Left ventricle myocardium superior (tissue), 1 donor: ENCODE measurements at regions not wholly inside any gene's neighbourhood (a gene's known extent, or its start where the extent isn't known, plus 50 kb on each side); places are given as distances from the start of the nearest gene placed in this dataset.
"Not testable (repeated sequence)": the region's sequence is repeated elsewhere in the genome, so short reads cannot be mapped to it uniquely, and the experiment has no call there.

Experiments used
- ATAC-seq: fragments of 200-7000 bp; cut with Tn5 transposase; one replicate; pipeline ENCODE4 v1.9.1; 2020; ENCODE audit warnings: mild to moderate bottlenecking, moderate library complexity
- DNase-seq: peaks from one replicate; pipeline ENCODE4 v3.0.0-alpha.2; 2020
- intact Hi-C: fragments of 100-400 bp; cut with micrococcal nuclease; formaldehyde crosslinking; loops from one replicate; pipeline ENCODE4 v1.11.0; 2022
- donor health status: DM: no; HTN: yes; CAD: no; lungs with severe emphysema.

DNA sequence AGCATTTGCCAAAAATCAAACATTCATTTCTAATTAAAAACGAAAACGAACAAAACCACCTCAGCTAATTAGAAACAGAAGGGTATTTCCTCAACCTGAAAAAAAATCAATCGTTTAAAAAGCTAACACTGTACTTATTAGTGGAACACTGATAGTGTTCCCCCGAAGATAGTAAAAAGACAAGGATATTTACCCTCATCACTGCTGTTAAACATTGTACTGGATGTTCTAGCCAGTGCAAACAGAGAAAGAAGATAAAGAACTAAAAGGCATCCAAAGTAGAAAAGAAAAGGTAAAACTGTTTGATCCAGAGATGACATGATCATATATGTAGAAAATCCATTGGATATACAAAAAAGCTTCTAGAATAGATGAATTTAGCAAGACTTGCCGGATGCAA, 508.3 kb downstream of the DMRTA1 start:
- ATAC-seq, result no peak

DNA sequence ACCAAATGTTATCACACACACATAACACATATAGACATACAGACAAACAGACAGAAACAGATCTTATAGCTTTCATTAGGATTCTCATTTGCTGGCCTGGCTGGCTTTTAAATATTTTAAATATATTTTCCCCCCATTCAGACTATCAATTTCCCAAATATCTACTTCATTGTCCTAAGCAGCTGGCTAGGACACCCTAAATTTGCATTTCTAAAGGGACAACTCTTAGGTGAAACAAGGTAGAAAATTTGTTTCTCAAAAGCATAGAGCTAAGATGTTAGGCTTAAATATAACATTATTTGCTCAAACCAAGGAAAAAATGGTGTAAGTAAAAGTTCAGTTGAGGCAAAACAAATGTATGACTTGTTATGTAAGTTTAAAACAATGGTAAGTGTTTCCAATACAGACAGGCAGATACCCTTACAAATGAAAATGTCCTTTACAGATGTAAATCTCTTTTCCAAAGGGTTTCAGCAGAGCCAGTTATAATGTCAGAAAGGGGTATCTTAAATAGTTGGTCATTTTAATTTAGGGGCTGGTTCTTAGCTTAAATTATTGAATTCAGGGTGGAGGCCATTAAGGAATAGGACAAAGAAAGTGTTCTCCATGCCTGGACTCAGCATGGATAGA, 522.8 kb downstream of the DMRTA1 start:
- ATAC-seq, result no peak
- intact Hi-C loops, result no loop called here
- no peak for DNase-seq

More for the DNA sequence above, 508.3 kb downstream of the DMRTA1 start:
- intact Hi-C loops, result no loop called here
- no peak for DNase-seq

DNA sequence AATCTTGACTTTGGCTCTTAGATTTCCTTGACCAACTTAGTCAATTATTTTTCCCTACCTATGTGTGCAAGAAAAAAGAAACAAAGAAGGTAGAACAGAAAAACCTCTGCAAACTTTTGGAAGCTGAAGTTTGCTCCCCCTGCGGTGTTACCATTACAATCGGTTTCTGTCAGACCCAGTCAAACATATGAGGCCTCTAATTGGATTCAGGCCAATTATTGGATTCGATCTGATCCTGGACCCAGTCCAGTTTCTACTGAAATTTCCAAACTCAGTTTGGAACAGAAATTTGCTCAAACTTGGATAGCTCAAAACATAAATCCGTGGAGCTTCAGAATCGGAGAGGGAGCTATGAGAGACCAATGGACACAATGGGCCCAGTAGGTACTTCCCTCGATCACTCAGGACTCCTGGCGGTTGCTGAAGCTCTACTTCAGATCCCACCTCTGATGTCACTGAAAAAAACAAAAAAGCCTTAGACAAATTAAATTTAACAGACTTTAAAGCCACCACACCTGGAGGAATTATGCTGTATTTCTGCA, 523.9 kb downstream of the DMRTA1 start:
- ATAC-seq (no peak), DNase-seq (no peak)
- intact Hi-C loops, result no loop called here

DNA sequence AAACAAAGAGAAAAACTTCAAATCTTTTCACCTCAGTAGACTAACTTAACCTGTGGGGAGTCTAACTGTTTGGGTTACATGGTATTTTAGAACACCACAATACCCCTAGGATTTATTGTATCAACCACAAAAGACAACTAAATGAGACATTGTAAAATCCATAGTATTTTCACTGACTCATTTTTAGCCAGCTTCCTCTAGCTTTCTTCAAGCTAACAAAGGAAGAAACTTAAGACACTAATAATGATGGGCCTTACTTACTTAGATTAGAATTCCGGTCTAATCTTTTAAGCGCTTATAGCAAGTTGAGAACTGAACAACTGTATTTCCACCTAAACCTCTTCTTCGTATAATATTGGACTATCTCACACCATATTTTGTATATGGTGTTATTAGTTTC, 529.3 kb downstream of the DMRTA1 start:
- DNase-seq (no peak), ATAC-seq (no peak)
- intact Hi-C loops, result no loop called here

DNA sequence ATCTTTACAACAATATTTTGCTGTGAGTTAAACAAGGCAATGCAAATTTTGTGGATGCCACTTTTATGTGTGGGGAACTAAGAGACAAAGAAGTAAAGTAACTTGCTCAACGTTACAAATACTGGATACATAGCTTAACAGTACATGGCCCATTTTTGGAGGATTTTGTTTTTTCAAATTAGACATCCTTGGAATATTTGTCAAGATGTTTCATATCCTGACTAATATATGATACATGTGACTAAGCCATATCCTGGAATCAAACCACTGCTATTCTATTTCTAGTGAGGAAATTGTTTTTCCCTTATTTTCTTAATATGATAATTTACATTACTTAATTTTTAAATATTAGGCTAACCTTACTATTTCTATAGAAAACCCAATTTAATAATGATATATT, 529.8 kb downstream of the DMRTA1 start:
- ATAC-seq, result no peak
- no peak for DNase-seq
- intact Hi-C loops, result no loop called here

DNA sequence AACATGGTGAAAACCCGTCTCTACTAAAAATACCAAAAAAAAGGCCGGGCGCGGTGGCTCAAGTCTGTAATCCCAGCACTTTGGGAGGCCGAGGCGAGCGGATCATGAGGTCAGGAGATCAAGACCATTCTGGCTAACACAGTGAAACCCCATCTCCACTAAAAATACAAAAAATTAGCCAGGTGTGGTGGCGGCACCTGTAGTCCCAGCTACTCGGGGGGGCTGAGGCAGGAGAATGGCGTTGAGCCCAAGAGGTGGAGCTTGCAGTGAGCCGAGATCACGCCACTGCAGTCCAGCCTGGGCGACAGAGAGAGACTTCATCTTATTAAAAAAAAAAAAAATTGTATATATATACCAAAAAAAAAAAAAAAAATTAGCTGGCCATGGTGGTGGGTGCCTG, 533.8 kb downstream of the DMRTA1 start:
- ATAC-seq, DNase-seq, intact Hi-C loops: not testable (repeated sequence)

DNA sequence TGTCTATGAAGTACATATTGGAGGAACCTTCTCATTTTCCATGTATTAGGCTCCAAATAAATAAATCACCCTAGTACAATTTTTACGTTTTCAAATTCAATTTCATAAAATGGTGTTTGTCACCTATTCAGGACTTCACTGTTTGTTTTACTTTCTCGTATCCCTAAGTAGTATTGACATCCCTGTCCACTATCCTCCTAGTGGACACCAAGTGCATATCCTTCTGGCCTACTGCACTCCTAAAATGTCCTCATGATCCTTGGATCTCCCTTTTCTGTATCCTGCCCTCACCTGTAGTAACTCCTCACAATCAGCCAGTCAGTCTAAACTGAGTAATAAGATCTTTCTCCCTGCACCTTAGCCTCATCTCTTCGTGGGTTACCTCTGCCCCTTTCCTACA, 539.9 kb downstream of the DMRTA1 start:
- DNase-seq, result no peak
- intact Hi-C loops, result no loop called here
- no peak for ATAC-seq

DNA sequence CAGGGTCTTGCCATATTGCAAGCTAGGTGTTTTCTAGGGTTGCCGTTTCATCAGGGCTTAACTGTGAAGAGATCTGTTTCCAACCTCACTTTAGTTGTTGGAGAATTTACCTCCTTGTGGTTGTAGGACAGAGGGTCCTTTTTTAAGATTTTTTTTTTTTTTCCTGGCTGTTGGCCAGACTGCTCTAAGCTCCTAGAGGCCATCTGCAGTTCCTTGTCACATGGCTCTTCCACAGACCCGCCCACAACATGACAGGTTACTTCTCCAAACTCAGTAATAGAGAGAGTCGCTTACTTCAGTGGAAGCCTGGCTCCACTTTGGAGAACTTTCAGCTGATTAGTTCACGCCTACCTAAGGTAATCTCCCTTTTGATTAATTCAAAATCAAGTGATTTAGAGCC, 543.7 kb downstream of the DMRTA1 start:
- DNase-seq, result no peak
- intact Hi-C loops, result no loop called here
- ATAC-seq, result no peak

DNA sequence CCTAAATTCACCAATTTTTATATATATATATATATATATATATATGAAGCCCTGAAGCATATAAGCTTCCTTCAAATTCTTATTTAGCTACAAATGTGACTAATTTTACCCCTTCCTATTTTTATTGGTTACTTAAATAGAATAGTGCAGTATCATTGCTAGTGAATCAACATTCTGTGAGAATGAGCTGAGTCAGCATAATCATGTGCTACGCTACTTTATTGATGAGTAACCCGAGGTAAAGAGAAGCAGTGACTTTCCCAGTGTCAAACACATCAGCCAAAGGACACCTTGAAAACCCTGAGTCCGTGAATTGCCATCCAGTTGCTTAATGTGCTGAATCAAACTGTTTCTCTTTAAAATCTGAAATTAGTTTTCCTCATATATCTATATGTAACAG, 546.2 kb downstream of the DMRTA1 start:
- intact Hi-C loops, result no loop called here
- ATAC-seq, result no peak
- DNase-seq, result no peak

DNA sequence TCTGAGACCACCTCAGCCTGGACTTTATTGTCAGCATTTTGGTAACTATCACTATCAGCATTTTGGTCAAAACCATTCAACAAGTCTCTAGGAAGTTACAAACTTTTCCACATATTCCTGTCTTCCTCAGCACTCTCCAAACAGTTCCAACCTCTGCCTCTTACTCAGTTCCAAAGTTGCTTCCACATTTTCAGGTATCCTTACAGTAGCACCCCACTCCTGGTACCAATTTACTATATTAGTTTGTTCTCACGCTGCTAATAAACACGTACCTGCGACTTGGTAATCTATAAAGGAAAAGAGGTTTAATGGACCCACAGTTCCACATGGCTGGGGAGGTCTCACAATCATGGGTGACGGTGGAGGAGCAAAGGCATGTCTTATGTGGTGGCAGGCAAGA, 551.3 kb downstream of the DMRTA1 start:
- intact Hi-C loops, result no loop called here
- DNase-seq (no peak), ATAC-seq (no peak)

DNA sequence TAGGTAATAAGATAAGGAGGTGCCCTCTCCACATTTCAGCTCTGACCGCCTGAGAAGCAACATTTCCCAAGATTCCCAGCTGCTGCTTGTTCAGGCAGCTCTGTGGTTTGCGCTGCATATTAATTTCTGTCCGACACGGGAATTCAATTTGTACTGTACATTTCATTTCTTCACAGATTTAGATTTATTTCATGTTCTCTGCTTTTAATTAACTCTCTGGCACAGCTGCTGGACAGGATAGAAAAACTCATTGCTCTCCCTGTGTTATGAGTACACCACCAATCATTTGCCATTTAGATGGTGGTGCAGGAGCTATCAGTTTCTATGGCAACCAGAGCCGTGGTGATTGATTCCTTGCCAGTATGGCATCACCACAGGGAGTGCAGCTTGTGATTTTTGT, 558.5 kb downstream of the DMRTA1 start:
- DNase-seq, result no peak
- no peak for ATAC-seq
- intact Hi-C loops, result no loop called here

DNA sequence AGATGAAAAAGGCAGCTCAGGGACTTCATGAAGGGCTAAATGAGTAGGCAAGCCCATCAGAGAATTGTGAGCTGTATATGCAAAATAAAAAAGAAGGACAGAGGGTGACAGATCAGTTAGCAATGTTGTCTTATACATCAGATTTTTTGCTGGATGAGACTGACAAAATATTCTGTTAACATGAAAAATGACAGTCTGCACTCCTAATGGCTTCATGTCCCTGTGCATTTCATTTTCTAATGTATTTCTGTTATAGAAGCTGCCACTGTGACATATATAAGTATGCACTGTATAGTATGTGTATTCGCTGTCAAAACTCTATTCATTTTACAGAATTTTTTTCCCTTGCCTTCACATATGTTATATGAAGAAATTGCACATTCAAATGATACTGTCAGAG, 559.5 kb downstream of the DMRTA1 start:
- no peak for ATAC-seq

DNA sequence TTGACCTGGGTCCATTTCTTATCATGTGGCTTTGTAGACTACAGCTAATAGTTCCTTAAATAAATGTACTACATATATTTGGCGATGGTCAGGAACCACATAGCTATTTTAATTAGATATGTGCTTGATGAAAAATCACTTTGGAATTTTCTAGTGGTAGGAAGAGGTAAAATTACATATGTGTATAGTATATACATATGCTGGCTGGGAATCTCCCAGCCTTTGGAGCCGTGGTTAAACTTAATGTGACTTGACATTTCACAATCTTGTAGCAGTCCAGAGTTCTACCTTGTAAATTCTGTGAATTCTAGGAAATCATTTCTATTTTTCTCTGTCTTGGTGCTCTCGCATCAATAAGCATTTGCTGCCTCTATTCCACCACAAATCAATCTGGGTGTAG, 565.0 kb downstream of the DMRTA1 start:
- DNase-seq, result no peak
- no peak for ATAC-seq
- intact Hi-C loops, result no loop called here

More for the DNA sequence above, 559.5 kb downstream of the DMRTA1 start:
- intact Hi-C loops, result no loop called here
- DNase-seq, result no peak

DNA sequence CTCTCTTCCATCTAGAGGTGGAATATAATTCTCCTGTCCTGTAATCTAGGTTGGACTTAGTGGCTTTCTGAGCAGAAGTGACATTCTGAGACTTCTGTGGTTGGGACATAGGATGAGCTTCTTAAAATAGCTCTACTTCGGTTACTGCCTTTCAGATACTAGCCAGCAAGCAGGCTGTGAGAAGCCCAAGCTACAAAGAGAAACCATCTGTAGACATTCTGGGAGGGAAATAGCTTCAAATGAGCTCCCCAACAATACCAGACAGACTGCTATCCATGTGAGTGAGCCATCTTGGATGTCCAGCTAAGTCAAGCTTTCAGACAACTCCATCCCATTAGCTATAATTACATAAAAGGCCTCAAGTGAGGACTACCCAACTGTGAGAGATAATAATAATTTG, 568.9 kb downstream of the DMRTA1 start:
- ATAC-seq, result no peak
- intact Hi-C loops, result no loop called here

DNA sequence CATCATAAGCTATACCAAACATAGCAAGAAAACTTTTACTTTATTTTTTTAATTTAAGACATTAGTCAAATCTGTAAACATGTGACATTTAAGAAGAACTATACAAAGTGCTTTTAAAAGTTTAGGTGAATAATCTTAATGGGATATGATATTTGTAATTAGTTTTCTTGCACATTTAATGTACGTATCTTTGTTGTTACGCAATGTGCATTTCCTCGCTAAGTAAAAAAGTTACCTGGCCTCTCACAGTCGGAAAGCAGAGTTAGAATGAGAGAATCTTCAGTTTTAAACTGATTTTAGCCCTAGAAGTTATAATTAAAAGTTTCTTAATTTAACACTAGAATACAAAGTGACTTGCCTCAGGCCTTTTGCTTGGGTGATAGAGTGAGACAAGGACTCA, 589.8 kb downstream of the DMRTA1 start:
- DNase-seq, result no peak
- ATAC-seq, result no peak
- intact Hi-C loops, result no loop called here

More for the DNA sequence above, 568.9 kb downstream of the DMRTA1 start:
- no peak for DNase-seq

DNA sequence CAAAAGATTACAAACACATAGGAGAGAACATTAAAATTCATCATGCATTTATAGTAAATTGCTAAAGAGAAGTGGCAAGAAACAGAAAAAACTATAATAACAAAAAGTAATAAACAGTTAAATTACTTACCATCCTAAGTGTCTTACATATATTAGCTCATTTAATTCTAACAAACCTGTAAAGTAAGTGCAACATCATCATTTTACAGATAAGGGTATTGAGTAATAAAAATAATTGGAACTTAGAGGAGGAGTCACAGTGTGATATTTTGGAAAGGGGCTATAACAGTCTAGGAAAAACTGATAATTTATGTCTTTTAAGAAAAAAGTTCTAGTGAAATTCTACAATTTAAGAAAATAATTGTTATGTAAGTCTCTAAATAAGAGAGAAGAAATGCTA, 592.8 kb downstream of the DMRTA1 start:
- intact Hi-C loops, result no loop called here
- ATAC-seq (no peak), DNase-seq (no peak)

DNA sequence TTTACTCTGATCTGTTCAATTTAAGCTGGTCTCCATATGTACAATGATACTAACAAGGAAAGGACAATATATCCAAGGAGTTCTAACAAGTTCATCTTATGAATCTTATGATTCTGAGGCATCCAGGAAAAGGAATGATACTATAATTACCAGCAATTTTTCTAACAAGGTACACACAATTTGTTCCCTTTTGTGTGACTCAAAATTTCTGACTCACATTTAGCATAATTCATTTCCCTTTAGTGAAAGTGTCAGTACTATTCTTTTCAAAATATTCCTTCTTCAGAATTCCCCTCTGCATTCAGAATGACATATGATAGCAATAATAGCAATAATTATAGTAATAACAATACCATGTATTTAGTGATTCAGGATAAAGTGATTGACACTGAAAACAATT, 594.8 kb downstream of the DMRTA1 start:
- intact Hi-C loops, result no loop called here
- ATAC-seq, result no peak

DNA sequence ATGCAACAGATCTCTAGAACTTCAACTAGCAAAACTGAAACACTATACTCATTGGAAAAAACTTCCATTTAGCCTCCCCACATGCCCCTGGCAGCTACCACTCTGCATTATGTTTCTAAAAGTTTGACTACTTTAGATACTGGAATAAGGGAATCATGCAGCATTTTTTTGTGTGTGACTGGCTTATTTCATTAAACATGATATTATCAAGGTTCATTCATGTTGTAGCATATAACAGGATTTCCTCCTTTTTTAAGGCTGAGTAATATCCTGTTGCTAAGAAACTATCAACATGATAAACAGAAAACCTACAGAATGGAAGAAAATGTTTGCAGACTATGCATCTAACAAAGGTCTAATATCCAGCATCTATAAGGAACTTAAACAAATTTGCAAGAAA, 597.9 kb downstream of the DMRTA1 start:
- DNase-seq (no peak), ATAC-seq (no peak)
- intact Hi-C loops, result no loop called here

More for the DNA sequence above, 594.8 kb downstream of the DMRTA1 start:
- no peak for DNase-seq

DNA sequence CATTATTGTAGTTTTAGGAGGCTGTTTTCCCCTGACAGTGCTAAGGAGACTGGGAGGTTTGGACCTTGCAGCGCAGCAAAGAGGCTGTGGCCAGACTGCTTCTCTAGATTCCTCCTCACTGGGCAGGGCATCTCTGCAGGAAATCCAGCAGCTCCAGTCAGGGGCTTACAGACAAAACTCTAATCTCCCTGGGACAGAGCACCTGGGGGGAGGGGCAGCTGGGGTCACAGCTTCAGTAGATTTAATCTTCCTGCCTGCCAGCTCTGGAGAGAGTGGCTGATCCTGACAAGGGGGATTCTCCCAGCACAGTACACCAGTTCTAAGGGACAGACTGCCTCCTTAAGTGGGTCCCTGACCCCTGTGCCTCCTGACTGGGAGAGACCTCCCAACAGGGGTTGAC, 599.4 kb downstream of the DMRTA1 start:
- DNase-seq, intact Hi-C loops, ATAC-seq: not testable (repeated sequence)

DNA sequence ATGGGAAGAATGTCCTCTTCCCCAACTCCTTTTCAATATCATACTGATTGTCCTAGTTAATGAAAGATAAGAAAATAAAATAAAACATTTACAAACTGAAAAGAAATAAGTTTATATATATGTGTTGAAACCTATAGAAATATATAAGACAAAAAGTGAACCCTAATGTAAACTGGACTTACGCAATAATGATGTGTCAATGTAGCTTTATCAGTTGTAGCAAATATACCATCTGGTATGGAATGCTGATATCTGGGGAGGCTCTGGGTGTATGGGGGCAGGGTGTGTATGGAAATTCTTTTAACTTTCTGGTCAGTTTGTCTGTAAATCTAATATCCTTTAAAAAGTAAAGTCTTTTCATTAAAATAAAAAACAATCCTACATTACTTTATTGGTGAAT, 603.9 kb downstream of the DMRTA1 start:
- intact Hi-C loops, result no loop called here

DNA sequence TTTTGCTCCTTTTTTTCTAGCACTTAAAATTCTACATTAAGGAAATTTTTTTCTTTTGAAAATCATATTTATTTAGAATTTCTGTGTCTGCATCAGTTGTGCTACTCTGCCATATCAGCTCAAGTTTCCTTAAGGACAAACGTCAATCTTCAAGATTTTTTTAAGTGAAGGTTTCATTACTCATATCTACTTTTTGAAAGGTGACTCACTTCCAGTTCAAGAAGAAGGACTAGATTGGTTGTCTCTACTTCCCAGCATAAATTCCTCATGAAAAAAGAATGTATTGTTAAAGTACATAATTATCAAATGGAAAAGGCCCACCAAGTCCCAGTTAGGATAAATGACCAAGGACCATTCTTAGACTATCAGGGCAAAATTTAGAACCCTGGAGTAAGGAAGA, 626.5 kb downstream of the DMRTA1 start:
- DNase-seq (no peak), ATAC-seq (no peak)
- intact Hi-C loops, result no loop called here

More for the DNA sequence above, 603.9 kb downstream of the DMRTA1 start:
- ATAC-seq (no peak), DNase-seq (no peak)

DNA sequence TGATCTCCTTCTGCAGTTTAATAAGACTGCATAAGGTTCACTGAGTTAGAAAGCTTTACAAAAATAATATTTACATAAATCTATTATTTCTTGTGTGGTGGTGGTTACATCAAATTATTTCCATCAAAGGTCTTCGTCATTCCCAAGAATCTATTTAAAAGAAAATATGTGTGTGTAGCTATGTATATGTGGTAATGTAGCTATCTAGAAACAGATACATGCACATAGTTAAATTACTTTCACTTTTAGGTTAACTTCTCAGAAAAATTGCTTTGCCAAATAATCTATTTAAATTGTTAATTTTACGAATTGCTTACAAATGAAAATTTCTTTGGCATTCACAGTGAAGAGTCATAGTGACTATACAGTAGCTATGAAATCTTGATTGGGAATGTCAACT, 633.2 kb downstream of the DMRTA1 start:
- intact Hi-C loops, result no loop called here
- no peak for DNase-seq
- no peak for ATAC-seq
